Upper lobe of left lung (tissue), 6 donors: ENCODE measurements at regions not wholly inside any gene's neighbourhood (a gene's known extent, or its start where the extent isn't known, plus 50 kb on each side); places are given as distances from the start of the nearest gene placed in this dataset.

Experiments used
- ATAC-seq, 2 donors: fragments of 200-7000 bp; cut with Tn5 transposase; one replicate each; pipeline ENCODE4 v1.9.1; 2022; ENCODE audit warnings: mild to moderate bottlenecking in 2 of 2, moderate library complexity in 2 of 2; ENCODE audit not compliant: low FRiP score in 2 of 2
- DNase-seq, 2 donors: peaks; one replicate each; pipeline ENCODE4 v3.0.0-alpha.2; 2019 to 2020
- H3K27ac ChIP-seq, 4 donors: fragments of 200-600 bp; sonication (generic); one replicate each; pipeline ENCODE4 v1.5.1; 2016 to 2019
- H3K27me3 ChIP-seq, 4 donors: fragments of 200-600 bp; sonication (generic); one replicate each; pipeline ENCODE4 v1.5.1; 2017 to 2019
- H3K36me3 ChIP-seq, 4 donors: fragments of 200-600 bp; sonication (generic); one replicate each; pipeline ENCODE4 v1.5.1; 2016 to 2019
- H3K4me1 ChIP-seq, 4 donors: fragments of 200-600 bp; sonication (generic); one replicate each; pipeline ENCODE4 v1.5.1; 2018 to 2019
- H3K4me3 ChIP-seq, 4 donors: fragments of 200-600 bp; sonication (generic); one replicate each; pipeline ENCODE4 v1.5.1; 2017 to 2019; ENCODE audit warnings: mild to moderate bottlenecking in 2 of 4, moderate library complexity in 1 of 4
- H3K9me3 ChIP-seq, 4 donors: fragments of 200-600 bp; sonication (generic); one replicate each; pipeline ENCODE4 v1.5.1; 2018 to 2019
- EP300 ChIP-seq, 4 donors: sonication (generic); formaldehyde crosslinking; IDR thresholded peaks; one replicate each; pipeline ENCODE4 v1.5.1; 2017; ENCODE audit warnings: antibody characterized with exemption in 4 of 4, control low read depth in 2 of 4
- POLR2A ChIP-seq, 4 donors: fragments of 450-650 bp; IDR thresholded peaks; one replicate each; pipeline ENCODE4 v1.5.1; 2016 to 2017; ENCODE audit warnings: antibody characterized with exemption in 4 of 4, mild to moderate bottlenecking in 2 of 4
- POLR2AphosphoS5 ChIP-seq, 2 donors: sonication (generic); formaldehyde crosslinking; IDR thresholded peaks; one replicate each; pipeline ENCODE4 v1.5.1; 2017; ENCODE audit warnings: antibody characterized with exemption in 2 of 2
- WGBS, 2 donors: methylation state at CpG; one replicate each; pipeline ENCODE4 v1.1.5; 2017 to 2018; 5-methylcytosine and 5-hydroxymethylcytosine counted together
- TF ChIP-seq, protein P1 (sequence below), 6 experiments: fragments of 450-650 bp in 4 of 6; fragments of 200-600 bp in 2 of 6; sonication (generic) in 2 of 6; IDR thresholded peaks; one replicate each; pipeline ENCODE4 v1.5.1; 2016 to 2019; ENCODE audit warnings: antibody characterized with exemption in 6 of 6
- donor health status: DM: no; HTN: no; CAD: no; lungs with moderate emphysema.
- donor health status: DM: no; HTN: yes; CAD: no; lungs with severe emphysema.

DNA sequence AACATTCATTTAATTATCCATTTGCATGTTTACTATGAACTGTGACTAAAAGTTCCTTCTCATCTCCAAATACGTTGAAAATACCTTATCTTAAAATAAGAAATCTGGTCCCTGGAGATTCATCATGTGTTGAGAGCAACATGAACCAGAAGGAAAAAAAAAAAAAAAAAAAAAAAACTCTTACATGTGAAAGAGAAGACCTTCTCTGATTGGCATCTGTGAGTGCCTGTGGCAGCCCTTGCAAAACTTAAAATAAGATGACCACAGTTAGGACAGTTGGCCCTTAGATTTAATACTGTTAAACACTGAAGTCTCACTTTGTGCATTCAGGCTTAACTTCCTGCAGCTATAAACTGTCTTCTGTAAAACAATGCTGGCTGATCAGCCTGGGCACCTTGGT lies 1395.2 kb upstream of the ADGRL4 start:
- no peak overlapping the region for H3K27ac ChIP-seq
- DNase-seq = no peak
- H3K4me3 ChIP-seq = no peak overlapping the region
- H3K9me3 ChIP-seq = no peaks in the 10 kb centered on the region
- no peak for ATAC-seq
- WGBS, 2 donors = 70 to 77% methylated on average over 1 of the region's 1 CpG
- H3K27me3 ChIP-seq = no peaks in the 10 kb centered on the region
- no peaks in the 10 kb centered on the region for H3K4me1 ChIP-seq
- H3K36me3 ChIP-seq = no peaks in the 10 kb centered on the region
- no peak for TF ChIP-seq EP300 (IDR thresholded peaks at IDR 0.05)
- no peak for TF ChIP-seq POLR2AphosphoS5 (IDR thresholded peaks at IDR 0.05)
- TF ChIP-seq POLR2A (IDR thresholded peaks at IDR 0.05) = no peak
- TF ChIP-seq, protein P1, sequence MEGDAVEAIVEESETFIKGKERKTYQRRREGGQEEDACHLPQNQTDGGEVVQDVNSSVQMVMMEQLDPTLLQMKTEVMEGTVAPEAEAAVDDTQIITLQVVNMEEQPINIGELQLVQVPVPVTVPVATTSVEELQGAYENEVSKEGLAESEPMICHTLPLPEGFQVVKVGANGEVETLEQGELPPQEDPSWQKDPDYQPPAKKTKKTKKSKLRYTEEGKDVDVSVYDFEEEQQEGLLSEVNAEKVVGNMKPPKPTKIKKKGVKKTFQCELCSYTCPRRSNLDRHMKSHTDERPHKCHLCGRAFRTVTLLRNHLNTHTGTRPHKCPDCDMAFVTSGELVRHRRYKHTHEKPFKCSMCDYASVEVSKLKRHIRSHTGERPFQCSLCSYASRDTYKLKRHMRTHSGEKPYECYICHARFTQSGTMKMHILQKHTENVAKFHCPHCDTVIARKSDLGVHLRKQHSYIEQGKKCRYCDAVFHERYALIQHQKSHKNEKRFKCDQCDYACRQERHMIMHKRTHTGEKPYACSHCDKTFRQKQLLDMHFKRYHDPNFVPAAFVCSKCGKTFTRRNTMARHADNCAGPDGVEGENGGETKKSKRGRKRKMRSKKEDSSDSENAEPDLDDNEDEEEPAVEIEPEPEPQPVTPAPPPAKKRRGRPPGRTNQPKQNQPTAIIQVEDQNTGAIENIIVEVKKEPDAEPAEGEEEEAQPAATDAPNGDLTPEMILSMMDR (IDR thresholded peaks at IDR 0.05) = no peak

DNA sequence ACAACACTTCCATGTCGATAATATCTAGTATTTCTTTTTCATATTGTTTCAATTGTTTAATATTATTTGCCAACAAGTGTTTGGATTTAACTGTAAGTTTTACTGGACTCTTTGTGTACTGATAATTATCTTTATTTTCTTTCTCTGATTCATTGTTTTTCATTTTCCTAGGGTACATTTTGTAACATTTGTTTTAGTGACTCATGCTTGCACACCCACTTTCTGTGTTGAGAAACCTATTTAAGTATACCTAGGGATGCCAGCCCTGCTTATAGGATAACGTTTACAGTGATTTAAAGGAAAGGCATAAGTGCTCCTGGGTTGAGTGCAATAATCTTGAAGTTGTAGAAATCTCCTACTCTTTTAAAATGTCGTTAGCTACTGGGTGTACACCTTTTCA lies 1386.0 kb upstream of the ADGRL4 start:
- Histone ChIP-seq H3K9me3 (peaks cover 0 to 6% (median 3%) of the 10 kb centered on the region in 4 donors), H3K27me3 (no peaks in the 10 kb centered on the region), H3K4me3 (no peak overlapping the region), H3K36me3 (no peaks in the 10 kb centered on the region), H3K4me1 (no peaks in the 10 kb centered on the region), H3K27ac (no peak overlapping the region)
- WGBS, 2 donors = 45 to 53% methylated on average over 3 of the region's 3 CpGs
- no peak for DNase-seq
- no peak for ATAC-seq
- no peak for TF ChIP-seq EP300 (IDR thresholded peaks at IDR 0.05)
- TF ChIP-seq, protein P1 (IDR thresholded peaks at IDR 0.05) = no peak

DNA sequence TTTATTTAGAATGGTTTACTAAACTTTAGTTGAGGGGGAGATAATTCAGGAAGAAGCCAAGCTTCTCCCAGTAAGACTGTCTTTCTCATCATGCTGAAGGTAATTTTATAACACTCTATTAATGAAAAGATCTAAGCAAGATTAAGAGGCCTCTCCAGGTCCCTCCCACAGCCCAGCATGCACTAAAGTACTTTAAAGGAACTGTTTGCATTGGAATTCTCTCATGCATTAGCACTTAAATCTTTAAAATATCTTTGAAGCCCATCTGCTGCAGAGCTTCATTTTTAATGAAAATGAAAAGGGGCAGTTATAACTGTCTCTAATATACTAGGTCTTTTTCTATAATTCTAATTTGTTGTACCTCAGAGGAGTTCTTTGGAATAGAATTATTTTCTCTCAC lies 1379.1 kb upstream of the ADGRL4 start:
- H3K4me1 ChIP-seq = no peaks in the 10 kb centered on the region
- no peaks in the 10 kb centered on the region for H3K27me3 ChIP-seq
- H3K36me3 ChIP-seq = no peaks in the 10 kb centered on the region
- no peak overlapping the region for H3K4me3 ChIP-seq
- H3K27ac ChIP-seq = no peak overlapping the region
- TF ChIP-seq POLR2A (IDR thresholded peaks at IDR 0.05) = no peak
- TF ChIP-seq, protein P1 (IDR thresholded peaks at IDR 0.05) = no peak
- TF ChIP-seq EP300 (IDR thresholded peaks at IDR 0.05) = no peak
- TF ChIP-seq POLR2AphosphoS5 (IDR thresholded peaks at IDR 0.05) = no peak
- DNase-seq = no peak
- peaks cover 0 to 6% (median 3%) of the 10 kb centered on the region in 4 donors for H3K9me3 ChIP-seq
- no peak for ATAC-seq

DNA sequence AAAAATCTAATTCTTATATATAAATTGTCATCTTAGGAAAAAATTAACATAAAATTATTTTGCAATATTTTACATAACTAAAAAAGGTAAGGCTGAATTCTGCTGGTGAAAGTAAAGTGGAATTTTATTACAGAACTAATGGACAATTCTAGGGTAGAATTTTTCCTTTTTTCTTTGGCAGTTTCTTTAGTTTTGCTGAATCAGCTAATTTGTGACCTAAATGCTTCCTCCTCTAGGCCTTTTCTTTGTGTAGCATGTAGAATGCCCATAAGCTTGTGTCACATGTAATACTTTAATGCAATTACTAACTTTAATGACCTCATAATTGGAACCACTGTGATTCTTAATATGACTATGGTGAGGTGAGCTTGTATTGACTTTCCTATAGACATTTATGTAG lies 1378.4 kb upstream of the ADGRL4 start:
- no peak for TF ChIP-seq POLR2AphosphoS5 (IDR thresholded peaks at IDR 0.05)
- TF ChIP-seq POLR2A (IDR thresholded peaks at IDR 0.05) = no peak
- TF ChIP-seq, protein P1 (IDR thresholded peaks at IDR 0.05) = no peak
- no peak for TF ChIP-seq EP300 (IDR thresholded peaks at IDR 0.05)
- no peak overlapping the region for H3K4me3 ChIP-seq

DNA sequence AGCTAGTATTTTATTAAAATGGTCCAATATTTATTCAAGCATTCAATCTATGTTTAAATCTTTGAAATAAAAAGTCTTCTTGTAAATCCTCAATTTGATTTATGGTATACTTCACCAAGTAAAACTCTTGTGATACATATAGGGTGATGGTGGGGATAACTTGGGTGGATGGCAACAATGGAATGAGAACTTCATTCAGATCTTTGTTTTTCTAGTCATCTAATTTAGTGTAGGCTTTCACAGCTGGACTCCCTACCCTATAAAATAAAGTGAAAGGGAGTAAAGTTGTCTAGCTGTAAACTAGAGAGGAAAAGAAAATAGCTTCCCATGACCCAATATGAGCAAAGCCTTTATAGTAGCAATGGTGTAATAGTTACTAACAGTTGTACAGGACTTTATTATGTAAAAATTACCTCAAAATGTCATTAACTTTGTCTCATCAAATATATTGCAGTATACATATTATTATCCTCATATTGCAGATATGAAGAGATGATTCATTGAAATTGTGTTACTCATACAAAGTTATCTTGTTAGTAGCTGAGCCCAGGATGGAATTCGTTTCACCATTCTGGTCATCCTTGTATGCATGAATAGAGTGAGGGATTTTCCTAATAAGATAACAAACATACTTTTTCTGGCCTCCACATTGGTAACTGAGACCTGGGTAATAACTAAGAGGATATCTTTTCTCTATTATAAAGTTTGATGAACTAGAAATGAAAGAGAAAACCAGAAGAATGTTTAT lies 1377.7 kb upstream of the ADGRL4 start:
- TF ChIP-seq EP300 (IDR thresholded peaks at IDR 0.05) (no peak), POLR2A (IDR thresholded peaks at IDR 0.05) (no peak), POLR2AphosphoS5 (IDR thresholded peaks at IDR 0.05) (no peak)
- TF ChIP-seq, protein P1 (IDR thresholded peaks at IDR 0.05) = no peak
- H3K4me3 ChIP-seq = no peak overlapping the region
- DNase-seq (no peak), ATAC-seq (no peak)
- no peaks in the 10 kb centered on the region for H3K4me1 ChIP-seq
- peaks cover 0 to 4% (median 2%) of the 10 kb centered on the region in 4 donors for H3K9me3 ChIP-seq
- no peaks in the 10 kb centered on the region for H3K36me3 ChIP-seq
- 64 to 70% methylated on average over 1 of the region's 1 CpG for WGBS, 2 donors
- H3K27me3 ChIP-seq = no peaks in the 10 kb centered on the region
- no peak overlapping the region for H3K27ac ChIP-seq

More for the DNA sequence above, 1378.4 kb upstream of the ADGRL4 start:
- Histone ChIP-seq H3K9me3 (peaks cover 0 to 6% (median 3%) of the 10 kb centered on the region in 4 donors), H3K27ac (no peak overlapping the region), H3K27me3 (no peaks in the 10 kb centered on the region), H3K36me3 (no peaks in the 10 kb centered on the region), H3K4me1 (no peaks in the 10 kb centered on the region)
- DNase-seq = no peak
- no peak for ATAC-seq
